ENCODE measurements at regions not wholly inside any gene's neighbourhood (a gene's known extent, or its start where the extent isn't known, plus 50 kb on each side); places are given as distances from the start of the nearest gene placed in this dataset.
"Not testable (repeated sequence)": the region's sequence is repeated elsewhere in the genome, so short reads cannot be mapped to it uniquely, and the experiment has no call there.

GRCh38 chr17:52647411-52647810, 488.9 kb upstream of the CA10 start:
- no peak for DNase-seq (ENCODE audit: low spot score)
- FAIRE-seq = no peak

GRCh38 chr17:52636443-52636842, 477.9 kb upstream of the CA10 start:
- no peak for DNase-seq (ENCODE audit: low spot score)
- FAIRE-seq = no peak

GRCh38 chr17:52606590-52606989, 448.1 kb upstream of the CA10 start:
- FAIRE-seq = no peak
- DNase-seq (ENCODE audit: low spot score) = no peak

GRCh38 chr17:52606098-52606497, 447.6 kb upstream of the CA10 start:
- FAIRE-seq = no peak
- DNase-seq (ENCODE audit: low spot score) = peak; percentile 17

- DNase-seq (ENCODE audit: low spot score) = no peak
- FAIRE-seq = no peak
Measured at GRCh38 chr17:52604105-52604504, 445.6 kb upstream of the CA10 start.

GRCh38 chr17:52597452-52598215, 439.1 kb upstream of the CA10 start:
- FAIRE-seq; DNase-seq (ENCODE audit: low spot score): not testable (repeated sequence)

- DNase-seq (ENCODE audit: low spot score) = no peak
- no peak for FAIRE-seq
Measured at GRCh38 chr17:52594516-52594915, 436.0 kb upstream of the CA10 start.

GRCh38 chr17:52546990-52547389, 388.5 kb upstream of the CA10 start:
- FAIRE-seq (no peak), DNase-seq (ENCODE audit: low spot score) (no peak)

GRCh38 chr17:52546493-52546892, 388.0 kb upstream of the CA10 start:
- DNase-seq (ENCODE audit: low spot score) (no peak), FAIRE-seq (no peak)

GRCh38 chr17:52537421-52537820, 378.9 kb upstream of the CA10 start:
- DNase-seq (ENCODE audit: low spot score) = no peak

GRCh38 chr17:52536489-52536888, 378.0 kb upstream of the CA10 start:
- FAIRE-seq (no peak), DNase-seq (ENCODE audit: low spot score) (no peak)

More at GRCh38 chr17:52537421-52537820, 378.9 kb upstream of the CA10 start:
- no peak for FAIRE-seq

GRCh38 chr17:52532373-52532772, 373.9 kb upstream of the CA10 start:
- DNase-seq (ENCODE audit: low spot score) (no peak), FAIRE-seq (no peak)

- DNase-seq (ENCODE audit: low spot score) = no peak
- FAIRE-seq = no peak
Measured at GRCh38 chr17:52524096-52524637, 365.7 kb upstream of the CA10 start.

GRCh38 chr17:52517176-52517575, 358.7 kb upstream of the CA10 start:
- FAIRE-seq (no peak), DNase-seq (ENCODE audit: low spot score) (no peak)

GRCh38 chr17:52515927-52516326, 357.4 kb upstream of the CA10 start:
- DNase-seq (ENCODE audit: low spot score) (no peak), FAIRE-seq (no peak)

- FAIRE-seq (no peak), DNase-seq (ENCODE audit: low spot score) (no peak)
Measured at GRCh38 chr17:52505601-52506000, 347.1 kb upstream of the CA10 start.

GRCh38 chr17:52504081-52504480, 345.6 kb upstream of the CA10 start:
- FAIRE-seq = no peak

GRCh38 chr17:52495646-52496045, 337.1 kb upstream of the CA10 start:
- FAIRE-seq (no peak), DNase-seq (ENCODE audit: low spot score) (no peak)

More at GRCh38 chr17:52504081-52504480, 345.6 kb upstream of the CA10 start:
- DNase-seq (ENCODE audit: low spot score) = no peak

- DNase-seq (ENCODE audit: low spot score) (no peak), FAIRE-seq (no peak)
Measured at GRCh38 chr17:52482271-52482670, 323.8 kb upstream of the CA10 start.

- DNase-seq (ENCODE audit: low spot score) = no peak
- no peak for FAIRE-seq
Measured at GRCh38 chr17:52477824-52478699, 319.5 kb upstream of the CA10 start.

GRCh38 chr17:52476638-52477313, 318.3 kb upstream of the CA10 start:
- FAIRE-seq (no peak), DNase-seq (ENCODE audit: low spot score) (no peak)

- no peak for FAIRE-seq
Measured at GRCh38 chr17:52470553-52470952, 312.0 kb upstream of the CA10 start.

More at GRCh38 chr17:52470553-52470952, 312.0 kb upstream of the CA10 start:
- DNase-seq (ENCODE audit: low spot score) = no peak

Measured in urothelium cell line (cell line).